ENCODE measurements at regions not wholly inside any gene's neighbourhood (a gene's known extent, or its start where the extent isn't known, plus 50 kb on each side); places are given as distances from the start of the nearest gene placed in this dataset.

DNA sequence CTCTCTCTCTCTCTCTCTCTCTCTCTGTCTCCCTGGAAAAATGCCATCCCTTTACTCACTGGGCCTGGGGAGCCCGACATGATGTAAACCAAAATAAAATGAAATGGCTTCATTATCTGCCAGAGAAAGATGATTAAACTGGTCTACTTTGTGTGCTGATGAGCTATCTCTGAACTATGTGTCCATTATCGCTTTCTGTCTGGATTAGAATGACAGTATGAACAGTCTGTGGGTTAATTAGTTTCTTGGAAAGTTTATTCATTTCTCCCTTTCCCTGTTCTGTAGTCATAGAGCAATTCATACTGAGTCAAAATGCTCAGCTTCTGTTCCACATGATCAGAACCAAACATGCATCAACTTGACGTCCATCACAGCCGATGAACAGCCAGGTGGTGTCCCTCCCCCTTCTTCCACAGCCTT lies 72.4 kb upstream of the KCND3 start:
- no peaks in the 10 kb centered on the region for H3K9me3 ChIP-seq (ENCODE audit: low read length)
- H2AFZ ChIP-seq (ENCODE audit: low read length), result no peak overlapping the region
- H3F3A ChIP-seq (ENCODE audit: insufficient read depth, low read length), result no peaks in the 10 kb centered on the region
- no peaks in the 10 kb centered on the region for H3K4me1 ChIP-seq (ENCODE audit: insufficient read depth, low read length, severe bottlenecking)
- no peaks in the 10 kb centered on the region; the same call in 1 of the 2 replicates for H3K27me3 ChIP-seq (ENCODE audit: insufficient read depth, low read length)
- H4K20me1 ChIP-seq (ENCODE audit: insufficient read depth, low read length), result no peaks in the 10 kb centered on the region
- no peak overlapping the region for H3K4me2 ChIP-seq (ENCODE audit: low read length)
- no peaks in the 10 kb centered on the region for H3K9me2 ChIP-seq (ENCODE audit: low read depth, low read length)
- H3K27ac ChIP-seq (ENCODE audit: low read depth, low read length, poor library complexity, severe bottlenecking), result no peak overlapping the region
- H3K9ac ChIP-seq (ENCODE audit: low read length), result no peak overlapping the region
- H3K36me3 ChIP-seq (ENCODE audit: insufficient read depth, low read length), result no peaks in the 10 kb centered on the region
- H3K4me3 ChIP-seq (ENCODE audit: low read depth, low read length, poor library complexity, severe bottlenecking), result no peak overlapping the region
- no peaks in the 10 kb centered on the region for H3K79me2 ChIP-seq (ENCODE audit: insufficient read depth, low read length)
- no peak for TF ChIP-seq EZH2 (IDR thresholded peaks at IDR 0.05; ENCODE audit: borderline replicate concordance, low read length)
- TF ChIP-seq, protein P1, sequence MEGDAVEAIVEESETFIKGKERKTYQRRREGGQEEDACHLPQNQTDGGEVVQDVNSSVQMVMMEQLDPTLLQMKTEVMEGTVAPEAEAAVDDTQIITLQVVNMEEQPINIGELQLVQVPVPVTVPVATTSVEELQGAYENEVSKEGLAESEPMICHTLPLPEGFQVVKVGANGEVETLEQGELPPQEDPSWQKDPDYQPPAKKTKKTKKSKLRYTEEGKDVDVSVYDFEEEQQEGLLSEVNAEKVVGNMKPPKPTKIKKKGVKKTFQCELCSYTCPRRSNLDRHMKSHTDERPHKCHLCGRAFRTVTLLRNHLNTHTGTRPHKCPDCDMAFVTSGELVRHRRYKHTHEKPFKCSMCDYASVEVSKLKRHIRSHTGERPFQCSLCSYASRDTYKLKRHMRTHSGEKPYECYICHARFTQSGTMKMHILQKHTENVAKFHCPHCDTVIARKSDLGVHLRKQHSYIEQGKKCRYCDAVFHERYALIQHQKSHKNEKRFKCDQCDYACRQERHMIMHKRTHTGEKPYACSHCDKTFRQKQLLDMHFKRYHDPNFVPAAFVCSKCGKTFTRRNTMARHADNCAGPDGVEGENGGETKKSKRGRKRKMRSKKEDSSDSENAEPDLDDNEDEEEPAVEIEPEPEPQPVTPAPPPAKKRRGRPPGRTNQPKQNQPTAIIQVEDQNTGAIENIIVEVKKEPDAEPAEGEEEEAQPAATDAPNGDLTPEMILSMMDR (IDR thresholded peaks at IDR 0.05; ENCODE audit: low read length), result no peak

- H3K27ac ChIP-seq (ENCODE audit: low read depth, low read length, poor library complexity, severe bottlenecking), result no peak overlapping the region
- no peak overlapping the region for H2AFZ ChIP-seq (ENCODE audit: low read length)
- no peak overlapping the region for H3K4me3 ChIP-seq (ENCODE audit: low read depth, low read length, poor library complexity, severe bottlenecking)
- no peaks in the 10 kb centered on the region for H3K36me3 ChIP-seq (ENCODE audit: insufficient read depth, low read length)
- no peaks in the 10 kb centered on the region for H3K79me2 ChIP-seq (ENCODE audit: insufficient read depth, low read length)
- TF ChIP-seq, protein P1 (IDR thresholded peaks at IDR 0.05; ENCODE audit: low read length), result no peak
- no peak for TF ChIP-seq EZH2 (IDR thresholded peaks at IDR 0.05; ENCODE audit: borderline replicate concordance, low read length)
- H3K27me3 ChIP-seq (ENCODE audit: insufficient read depth, low read length), result no peaks in the 10 kb centered on the region; the same call in 1 of the 2 replicates
- no peaks in the 10 kb centered on the region for H4K20me1 ChIP-seq (ENCODE audit: insufficient read depth, low read length)
- H3K4me1 ChIP-seq (ENCODE audit: insufficient read depth, low read length, severe bottlenecking), result no peaks in the 10 kb centered on the region
- H3K9me3 ChIP-seq (ENCODE audit: low read length), result no peaks in the 10 kb centered on the region
- no peak overlapping the region for H3K9ac ChIP-seq (ENCODE audit: low read length)
- no peaks in the 10 kb centered on the region for H3F3A ChIP-seq (ENCODE audit: insufficient read depth, low read length)
- H3K4me2 ChIP-seq (ENCODE audit: low read length), result no peak overlapping the region
- H3K9me2 ChIP-seq (ENCODE audit: low read depth, low read length), result no peaks in the 10 kb centered on the region
Observed at GRCh38 chr1:112063781-112064728, 74.6 kb upstream of the KCND3 start.

GRCh38 chr1:112067989-112068388 lies 78.5 kb upstream of the KCND3 start:
- Histone ChIP-seq H3K9me3 (ENCODE audit: low read length) (no peaks in the 10 kb centered on the region), H3K9me2 (ENCODE audit: low read depth, low read length) (no peaks in the 10 kb centered on the region), H3K4me2 (ENCODE audit: low read length) (no peak overlapping the region), H3K27ac (ENCODE audit: low read depth, low read length, poor library complexity, severe bottlenecking) (no peak overlapping the region), H3K79me2 (ENCODE audit: insufficient read depth, low read length) (no peaks in the 10 kb centered on the region), H3K4me3 (ENCODE audit: low read depth, low read length, poor library complexity, severe bottlenecking) (no peak overlapping the region), H3K9ac (ENCODE audit: low read length) (no peak overlapping the region), H2AFZ (ENCODE audit: low read length) (no peak overlapping the region), H4K20me1 (ENCODE audit: insufficient read depth, low read length) (no peaks in the 10 kb centered on the region), H3K36me3 (ENCODE audit: insufficient read depth, low read length) (no peaks in the 10 kb centered on the region), H3K4me1 (ENCODE audit: insufficient read depth, low read length, severe bottlenecking) (no peaks in the 10 kb centered on the region), H3F3A (ENCODE audit: insufficient read depth, low read length) (no peaks in the 10 kb centered on the region), H3K27me3 (ENCODE audit: insufficient read depth, low read length) (no peaks in the 10 kb centered on the region; the same call in 1 of the 2 replicates)
- TF ChIP-seq EZH2 (IDR thresholded peaks at IDR 0.05; ENCODE audit: borderline replicate concordance, low read length), result no peak
- TF ChIP-seq, protein P1 (IDR thresholded peaks at IDR 0.05; ENCODE audit: low read length), result no peak
